Kidney tubule cell (primary cell): ENCODE measurements at regions not wholly inside any gene's neighbourhood (a gene's known extent, or its start where the extent isn't known, plus 50 kb on each side); places are given as distances from the start of the nearest gene placed in this dataset.
"Not testable (repeated sequence)": the region's sequence is repeated elsewhere in the genome, so short reads cannot be mapped to it uniquely, and the experiment has no call there.

Source experiments
- DNase-seq: peaks from one replicate; pipeline ENCODE4 v3.0.0-alpha.2; 2018; ENCODE audit warnings: low spot score

GRCh38 chr7:52261057-52261456, 774.4 kb upstream of the POM121L12 start:
- DNase-seq = peak; percentile 37

GRCh38 chr7:52260046-52260665, 775.3 kb upstream of the POM121L12 start:
- no peak for DNase-seq

GRCh38 chr7:52257890-52258289, 777.5 kb upstream of the POM121L12 start:
- DNase-seq = no peak

- no peak for DNase-seq
Measured at GRCh38 chr7:52254396-52255010, 780.9 kb upstream of the POM121L12 start.

GRCh38 chr7:52253953-52254352, 781.5 kb upstream of the POM121L12 start:
- DNase-seq = no peak

- DNase-seq = no peak
Measured at GRCh38 chr7:52249741-52250140, 785.7 kb upstream of the POM121L12 start.

GRCh38 chr7:52247518-52247917, 787.9 kb upstream of the POM121L12 start:
- no peak for DNase-seq

GRCh38 chr7:52243685-52244084, 791.7 kb upstream of the POM121L12 start:
- no peak for DNase-seq

- DNase-seq = no peak
Measured at GRCh38 chr7:52233248-52233647, 802.2 kb upstream of the POM121L12 start.

- DNase-seq = no peak
Measured at GRCh38 chr7:52211930-52212329, 823.5 kb upstream of the POM121L12 start.

GRCh38 chr7:52209614-52210013, 825.8 kb upstream of the POM121L12 start:
- no peak for DNase-seq

- no peak for DNase-seq
Measured at GRCh38 chr7:52197221-52197620, 838.2 kb upstream of the POM121L12 start.

- no peak for DNase-seq
Measured at GRCh38 chr7:52195664-52196063, 839.8 kb upstream of the POM121L12 start.

- DNase-seq = no peak
Measured at GRCh38 chr7:52189153-52189778, 846.2 kb upstream of the POM121L12 start.

GRCh38 chr7:52184006-52184703, 851.3 kb upstream of the POM121L12 start:
- DNase-seq = no peak

- no peak for DNase-seq
Measured at GRCh38 chr7:52179934-52180333, 855.5 kb upstream of the POM121L12 start.

GRCh38 chr7:52168085-52168484, 851.5 kb upstream of the COBL start:
- DNase-seq = no peak

- DNase-seq = no peak
Measured at GRCh38 chr7:52163311-52163710, 846.7 kb upstream of the COBL start.

GRCh38 chr7:52161483-52161882, 844.9 kb upstream of the COBL start:
- DNase-seq = no peak

GRCh38 chr7:52159421-52159820, 842.8 kb upstream of the COBL start:
- DNase-seq = not testable (repeated sequence)

GRCh38 chr7:52154382-52154781, 837.8 kb upstream of the COBL start:
- DNase-seq = no peak

GRCh38 chr7:52151559-52151958, 835.0 kb upstream of the COBL start:
- no peak for DNase-seq

GRCh38 chr7:52150952-52151351, 834.3 kb upstream of the COBL start:
- no peak for DNase-seq
